Fibroblast of lung (primary cell): ENCODE measurements at regions not wholly inside any gene's neighbourhood (a gene's known extent, or its start where the extent isn't known, plus 50 kb on each side); places are given as distances from the start of the nearest gene placed in this dataset.

Experiments used
- EZH2 ChIP-seq: IDR thresholded peaks from 2 replicates; pipeline ENCODE4 v1.5.1; 2012; ENCODE audit warnings: low read length, control low read depth, mild to moderate bottlenecking; ENCODE audit errors: missing control alignments
- TF ChIP-seq, protein P1 (sequence below), 2 donors: IDR thresholded peaks in 1 of 2; conservative IDR thresholded peaks in 1 of 2; 1 replicate in 1 of 2; 2 replicates in 1 of 2; pipeline ENCODE4 v1.5.1; 2011 to 2012; ENCODE audit warnings: low read length in 2 of 2, control low read depth in 1 of 2, inconsistent platforms in 1 of 2, low read depth in 1 of 2, mild to moderate bottlenecking in 1 of 2

DNA sequence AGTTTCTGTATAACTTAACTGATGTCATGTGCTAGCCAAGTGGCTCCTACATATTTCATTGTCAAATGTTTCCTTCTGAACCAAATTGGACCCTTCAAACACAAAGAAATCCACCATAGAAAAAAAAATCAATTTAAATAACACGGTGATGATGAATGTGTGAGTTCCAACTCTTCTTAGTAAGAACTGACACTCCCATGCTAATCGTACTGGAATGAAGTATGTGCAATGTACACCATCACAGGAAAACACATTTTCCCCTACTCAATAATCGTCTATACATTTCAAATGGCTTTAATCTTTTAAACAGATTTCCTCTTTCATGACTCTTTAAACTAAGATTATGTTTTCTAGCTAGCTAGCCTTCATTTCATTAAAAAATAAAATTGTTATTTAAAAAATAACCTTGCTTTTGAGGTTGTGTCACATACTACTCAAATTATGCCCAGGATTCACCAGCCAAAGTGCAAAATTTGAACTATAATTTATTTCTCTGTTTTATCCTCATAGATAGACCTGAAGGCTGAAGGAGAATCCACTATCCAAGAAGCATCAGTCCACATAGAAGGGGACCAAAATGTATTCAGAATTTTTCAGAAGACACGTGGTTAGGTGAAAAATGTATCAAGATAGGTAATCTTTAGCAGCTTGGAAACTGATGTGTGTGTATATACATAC is 131.0 kb upstream of the ITGA1 start:
- TF ChIP-seq, protein P1, sequence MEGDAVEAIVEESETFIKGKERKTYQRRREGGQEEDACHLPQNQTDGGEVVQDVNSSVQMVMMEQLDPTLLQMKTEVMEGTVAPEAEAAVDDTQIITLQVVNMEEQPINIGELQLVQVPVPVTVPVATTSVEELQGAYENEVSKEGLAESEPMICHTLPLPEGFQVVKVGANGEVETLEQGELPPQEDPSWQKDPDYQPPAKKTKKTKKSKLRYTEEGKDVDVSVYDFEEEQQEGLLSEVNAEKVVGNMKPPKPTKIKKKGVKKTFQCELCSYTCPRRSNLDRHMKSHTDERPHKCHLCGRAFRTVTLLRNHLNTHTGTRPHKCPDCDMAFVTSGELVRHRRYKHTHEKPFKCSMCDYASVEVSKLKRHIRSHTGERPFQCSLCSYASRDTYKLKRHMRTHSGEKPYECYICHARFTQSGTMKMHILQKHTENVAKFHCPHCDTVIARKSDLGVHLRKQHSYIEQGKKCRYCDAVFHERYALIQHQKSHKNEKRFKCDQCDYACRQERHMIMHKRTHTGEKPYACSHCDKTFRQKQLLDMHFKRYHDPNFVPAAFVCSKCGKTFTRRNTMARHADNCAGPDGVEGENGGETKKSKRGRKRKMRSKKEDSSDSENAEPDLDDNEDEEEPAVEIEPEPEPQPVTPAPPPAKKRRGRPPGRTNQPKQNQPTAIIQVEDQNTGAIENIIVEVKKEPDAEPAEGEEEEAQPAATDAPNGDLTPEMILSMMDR (conservative IDR thresholded peaks at IDR 0.05 in 1 of 2, IDR thresholded peaks at IDR 0.05 in 1 of 2; ENCODE audit: low read depth in 1 of 2, low read length in 2 of 2), result no peak
- TF ChIP-seq EZH2, result no peak
